K562 (cell line): ENCODE measurements at regions not wholly inside any gene's neighbourhood (a gene's known extent, or its start where the extent isn't known, plus 50 kb on each side); places are given as distances from the start of the nearest gene placed in this dataset.

Source experiments
- ATAC-seq: fragments of 200-7000 bp; cut with Tn5 transposase; 3 replicates; pipeline ENCODE4 v1.9.1; 2020; ENCODE audit warnings: moderate library complexity
- BruUV-seq: library from RNA; stranded (reverse); fragments of 400-500 nt; replicated peaks from 2 replicates; lab custom pipeline; 2021; lab: Mats Ljungman, UMichigan
- CTCF ChIA-PET: fragments of 300-600 bp; formaldehyde crosslinking; extraction: SDS; loops from one replicate; lab custom pipeline; 2021; ENCODE audit warnings: low intra/inter-chr PET ratio; lab: Yijun Ruan, JAX
- POLR2A ChIA-PET: fragments of 300-600, 350-650 bp; sonication (Branson Sonifier 250); formaldehyde crosslinking; extraction: SDS; loops from one replicate; lab custom pipeline; 2021; ENCODE audit warnings: antibody characterized with exemption, inconsistent platforms; lab: Yijun Ruan, JAX
- DNase-seq, 4 experiments: peaks; one replicate each; pipeline versions ENCODE4 v3.0.0 to v3.0.0-alpha.2; 2011 to 2018; ENCODE audit warnings: low spot score in 3 of 4, mixed read lengths in 3 of 4; ENCODE audit errors: extremely low read depth in 1 of 4
- FAIRE-seq: peaks from 2 replicates; lab custom pipeline; 2011; peaks lifted over from hg19 to GRCh38; lab: Jason Lieb, UNC
- H2AFZ ChIP-seq: 2 replicates; pipeline ENCODE4 v1.6.0; 2011; ENCODE audit warnings: low read depth, low read length, control low read depth, inconsistent platforms
- H3K27ac ChIP-seq: fragments of 200-600 bp; 3 replicates; pipeline ENCODE4 v1.8.0; 2011; ENCODE audit warnings: low read depth, mild to moderate bottlenecking, control low read depth, inconsistent platforms, low read length, moderate library complexity, mixed read lengths; ENCODE audit errors: extremely low read depth
- H3K27me3 ChIP-seq, 2 experiments: fragments of 300-600 bp in 1 of 2; 2 replicates in 1 of 2; 3 replicates in 1 of 2; pipeline versions ENCODE4 v1.6.0 to v1.8.0; 2011; ENCODE audit warnings: inconsistent platforms in 2 of 2, low read length in 2 of 2, mild to moderate bottlenecking in 1 of 2, mixed read lengths in 1 of 2, moderate library complexity in 1 of 2; ENCODE audit not compliant: control insufficient read depth in 2 of 2, insufficient read depth in 2 of 2
- H3K36me3 ChIP-seq: fragments of 300-600 bp; 3 replicates; pipeline ENCODE4 v1.8.0; 2011; ENCODE audit warnings: mild to moderate bottlenecking, low read length, inconsistent platforms; ENCODE audit not compliant: control insufficient read depth, insufficient read depth
- H3K4me1 ChIP-seq, 2 experiments: fragments of 200-600 bp in 1 of 2; replicated peaks in 1 of 2; 2 replicates in 1 of 2; 3 replicates in 1 of 2; pipeline versions ENCODE4 v1.5.1 to v1.8.0; 2011; ENCODE audit warnings: inconsistent platforms in 2 of 2, low read length in 2 of 2, mild to moderate bottlenecking in 1 of 2, mixed read lengths in 1 of 2, moderate library complexity in 1 of 2; ENCODE audit not compliant: control insufficient read depth in 2 of 2, insufficient read depth in 2 of 2
- H3K4me2 ChIP-seq: 2 replicates; pipeline ENCODE4 v1.6.1; 2011; ENCODE audit warnings: low read length, control low read depth, inconsistent platforms, mixed read lengths; ENCODE audit not compliant: insufficient read depth
- H3K4me3 ChIP-seq: fragments of 200-600 bp; sonication (generic), shearing (Covaris generic); 2 replicates; pipeline ENCODE4 v1.5.1; 2016; ENCODE audit warnings: control low read depth, inconsistent platforms
- H3K79me2 ChIP-seq: fragments of 200-600 bp; 3 replicates; pipeline ENCODE4 v1.8.0; 2011; ENCODE audit warnings: low read length, inconsistent platforms; ENCODE audit not compliant: control insufficient read depth, insufficient read depth
- H3K9ac ChIP-seq, 2 experiments: 2 replicates each; pipeline versions ENCODE4 v1.6.0 to v1.6.1; 2011; ENCODE audit warnings: low read depth in 2 of 2, low read length in 2 of 2, control low read depth in 1 of 2, inconsistent platforms in 1 of 2, mild to moderate bottlenecking in 1 of 2, mixed read lengths in 1 of 2; ENCODE audit not compliant: insufficient read depth in 1 of 2
- H3K9me1 ChIP-seq: one replicate; pipeline ENCODE4 v1.6.0; 2011; ENCODE audit warnings: inconsistent platforms, mild to moderate bottlenecking, low read length, moderate library complexity; ENCODE audit not compliant: control insufficient read depth, insufficient read depth
- H3K9me3 ChIP-seq: replicated peaks from 2 replicates; pipeline ENCODE4 v1.5.1; 2011; ENCODE audit warnings: low read depth, low read length, inconsistent platforms; ENCODE audit not compliant: control insufficient read depth, insufficient read depth
- H4K20me1 ChIP-seq: replicated peaks from 2 replicates; pipeline ENCODE4 v1.6.1; 2011; ENCODE audit warnings: low read length, inconsistent platforms, mixed read lengths; ENCODE audit not compliant: control insufficient read depth, insufficient read depth
- ATF6 ChIP-seq: sonication (generic); formaldehyde crosslinking; IDR thresholded peaks from 2 replicates; pipeline ENCODE4 v1.4.0; 2020; ENCODE audit warnings: mild to moderate bottlenecking, missing genetic modification reagents
- DNMT1 ChIP-seq: fragments of 450-650 bp; IDR thresholded peaks from 2 replicates; pipeline ENCODE4 v1.6.1; 2016; ENCODE audit warnings: antibody characterized with exemption, mild to moderate bottlenecking
- MCM7 ChIP-seq, 2 experiments: fragments of 450-650 bp; IDR thresholded peaks; 2 replicates each; pipeline ENCODE4 v1.6.1; 2016 to 2018
- SMAD3 ChIP-seq: fragments of 450-650 bp; formaldehyde crosslinking; conservative IDR thresholded peaks from 2 replicates; pipeline ENCODE4 v1.4.0; 2020; ENCODE audit warnings: mild to moderate bottlenecking
- TRIM28 ChIP-seq: fragments of 450-650 bp; IDR thresholded peaks from 2 replicates; pipeline ENCODE4 v1.6.1; 2017
- WGBS: fragments of 100-300 bp; shearing (Covaris generic); methylation state at CpG from one replicate; pipeline ENCODE4 v1.1.6; 2016; ENCODE audit warnings: low coverage, mixed read lengths; ENCODE audit not compliant: insufficient coverage; ENCODE audit errors: missing lambda C conversion rate; 5-methylcytosine and 5-hydroxymethylcytosine counted together
- in situ Hi-C: fragments of 300-500 bp; cut with MboI; formaldehyde crosslinking; loops from 4 replicates; pipeline ENCODE4 v1.15.0; 2018; ENCODE audit warnings: inconsistent platforms, mixed read lengths
- intact Hi-C: fragments of 100-400 bp; cut with micrococcal nuclease; formaldehyde crosslinking; loops from 2 replicates; pipeline ENCODE4 v1.14.2; 2022

DNA sequence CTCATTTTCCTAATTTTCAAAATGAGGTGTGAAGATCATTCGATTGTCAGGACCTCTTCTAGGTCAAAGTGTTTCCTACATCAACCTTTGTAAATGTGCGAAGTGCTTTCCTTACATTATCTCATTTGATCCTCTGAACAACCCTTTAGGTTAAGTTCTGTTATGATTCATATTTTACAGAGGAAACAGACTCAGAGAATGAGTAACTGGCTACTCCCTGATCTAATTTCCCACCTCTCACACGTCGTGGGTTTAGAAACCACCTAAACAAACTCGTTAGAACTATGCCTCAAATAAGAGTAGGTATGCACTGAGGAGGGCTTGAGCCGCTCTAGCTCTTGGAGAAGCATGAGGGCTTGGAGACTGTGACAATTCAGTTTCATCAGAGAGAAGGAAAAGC lies 148.6 kb downstream of the CD47 start:
- ChIA-PET POLR2A (no interaction called here), CTCF (no interaction called here)
- Histone ChIP-seq H3K4me3 (no peak overlapping the region), H3K9me1 (no peaks in the 10 kb centered on the region), H3K79me2 (no peaks in the 10 kb centered on the region), H3K27me3 (no peaks in the 10 kb centered on the region; a peak in 3 of 5 replicates), H3K9ac (no peak overlapping the region), H3K4me1 (no peaks in the 10 kb centered on the region), H3K36me3 (no peaks in the 10 kb centered on the region), H2AFZ (no peak overlapping the region), H3K9me3 (no peaks in the 10 kb centered on the region), H3K4me2 (no peak overlapping the region), H3K27ac (no peak overlapping the region), H4K20me1 (no peaks in the 10 kb centered on the region)
- FAIRE-seq (no peak), DNase-seq (no peak), ATAC-seq (no peak)
- 0% methylated on average over 5 of the region's 6 CpGs for WGBS
- TF ChIP-seq MCM7 (IDR thresholded peaks at IDR 0.05) (no peak), TRIM28 (no peak), ATF6 (CRISPR knock-in tag) (no peak), DNMT1 (no peak), SMAD3 (CRISPR knock-in tag) (no peak)
- in situ Hi-C loops = no loop called here
- intact Hi-C loops = no loop called here
- no TSS peak for BruUV-seq
